IPS-NIHi11 (cell line): ENCODE measurements at regions not wholly inside any gene's neighbourhood (a gene's known extent, or its start where the extent isn't known, plus 50 kb on each side); places are given as distances from the start of the nearest gene placed in this dataset.
A peak's percentile ranks its signal among the peaks of the same experiment; 100 is the strongest.
"Not testable (repeated sequence)": the region's sequence is repeated elsewhere in the genome, so short reads cannot be mapped to it uniquely, and the experiment has no call there.

Experiments used
- DNase-seq: peaks from one replicate; pipeline ENCODE4 v3.0.0; 2012; ENCODE audit warnings: mixed read lengths, low spot score

DNA sequence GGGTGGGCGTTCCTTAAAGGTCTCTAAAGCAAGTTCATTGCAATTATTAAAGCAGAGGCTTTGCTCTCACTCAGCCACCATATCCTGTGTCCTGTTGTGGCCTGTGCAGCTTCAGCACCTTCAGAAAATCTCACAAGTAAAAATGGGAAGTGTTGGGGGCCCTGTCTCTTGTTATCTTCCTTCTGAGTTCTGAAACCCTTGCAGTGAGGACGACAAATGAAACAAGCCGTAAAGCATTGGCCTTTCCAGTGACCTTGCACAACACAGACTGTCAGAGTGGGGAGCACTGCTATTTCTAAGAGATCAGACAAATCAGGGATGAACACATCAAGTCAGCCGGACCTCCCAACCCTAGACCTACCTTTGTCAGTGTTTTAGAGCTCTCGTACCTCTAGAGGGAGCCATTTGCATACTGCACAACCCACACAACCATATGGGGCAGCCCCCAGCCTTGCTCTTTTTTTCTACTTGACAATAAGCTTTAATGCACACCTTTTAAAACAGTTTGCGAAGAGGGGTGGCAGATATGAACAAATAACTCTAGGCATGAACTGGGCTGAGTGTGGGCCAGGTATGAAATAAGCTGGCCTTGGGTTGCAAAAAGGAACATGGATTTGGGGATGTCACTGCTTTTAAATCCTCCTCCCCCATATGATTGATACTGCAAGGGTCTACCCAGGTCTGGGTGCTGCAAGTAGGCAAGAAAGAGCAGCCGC, 89.8 kb downstream of the KATNIP start:
- peak; percentile 77 for DNase-seq

- DNase-seq = peak; percentile 55
Observed at GRCh38 chr16:27640277-27640600, 90.3 kb downstream of the KATNIP start.

- peak; percentile 44 for DNase-seq
Observed at GRCh38 chr16:27641260-27641659, 91.3 kb downstream of the KATNIP start.

DNA sequence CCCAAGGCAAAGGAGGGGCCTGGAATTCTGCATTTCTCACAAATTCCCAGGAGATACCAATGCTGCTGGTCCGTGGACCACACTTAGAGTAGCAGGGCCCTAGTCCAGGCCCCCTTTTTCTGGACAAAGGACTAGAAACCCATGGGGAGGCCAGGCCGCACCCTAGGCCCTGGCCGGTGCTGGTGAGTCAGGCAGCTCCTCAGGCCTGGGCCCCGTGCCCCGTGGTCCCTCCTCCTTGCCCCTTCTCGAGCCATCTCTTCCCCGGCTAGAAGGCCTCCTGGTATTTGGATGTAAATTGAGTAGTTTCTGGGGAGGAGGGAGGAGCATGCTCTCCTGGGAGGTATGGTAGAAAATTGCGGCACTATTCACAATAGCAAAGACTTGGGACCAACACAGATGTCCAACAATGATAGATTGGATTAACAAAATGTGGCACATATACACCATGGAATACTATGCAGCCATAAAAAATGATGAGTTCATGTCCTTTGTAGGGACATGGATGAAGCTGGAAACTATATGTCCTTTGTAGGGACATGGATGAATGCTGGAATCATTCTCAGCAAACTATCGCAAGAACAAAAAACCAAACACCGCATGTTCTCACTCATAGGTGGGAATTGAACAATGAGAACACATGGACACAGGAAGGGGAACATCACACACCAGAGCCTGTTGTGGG, 91.9 kb downstream of the KATNIP start:
- not testable (repeated sequence) for DNase-seq

DNA sequence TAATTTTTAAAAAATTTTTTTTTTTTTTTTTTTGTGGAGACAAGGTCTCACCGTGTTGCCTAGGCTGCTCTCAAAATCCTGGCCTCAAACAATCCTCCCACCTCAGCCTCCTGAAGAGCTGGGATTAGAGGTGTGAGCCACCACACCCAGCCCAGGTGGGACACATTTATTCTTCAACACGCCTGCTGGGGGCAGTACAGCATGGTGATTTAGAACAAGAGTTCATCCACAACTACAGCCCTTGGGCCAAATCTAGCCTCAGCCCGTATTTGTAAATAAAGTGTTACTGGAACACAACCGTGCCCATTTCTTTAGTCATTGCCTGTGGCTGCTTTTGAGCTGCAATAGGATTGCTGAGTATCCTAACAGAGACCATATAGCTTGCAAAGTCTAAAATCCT, 92.8 kb downstream of the KATNIP start:
- peak; percentile 52 for DNase-seq

DNA sequence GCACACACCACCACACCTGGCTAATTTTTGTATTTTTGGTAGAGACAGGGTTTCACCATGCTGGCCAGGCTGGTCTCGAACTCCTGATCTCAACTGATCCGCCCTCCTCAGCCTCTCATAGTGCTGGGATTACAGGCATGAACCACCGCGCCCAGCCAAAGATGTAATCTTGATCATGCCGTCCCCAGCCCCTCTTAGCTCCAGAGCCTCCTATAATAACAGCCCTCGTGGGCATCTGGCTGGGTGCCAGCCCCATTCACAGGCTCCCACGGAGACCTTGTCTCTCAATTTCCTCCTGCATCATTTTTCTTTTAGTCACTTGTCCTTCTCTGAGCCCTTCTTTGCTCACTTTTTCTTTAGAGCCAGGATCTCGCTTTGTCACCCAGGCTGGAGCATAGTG, 94.2 kb downstream of the KATNIP start:
- DNase-seq = no peak

- no peak for DNase-seq
Observed at GRCh38 chr16:27645396-27645795, 95.5 kb downstream of the KATNIP start.

DNA sequence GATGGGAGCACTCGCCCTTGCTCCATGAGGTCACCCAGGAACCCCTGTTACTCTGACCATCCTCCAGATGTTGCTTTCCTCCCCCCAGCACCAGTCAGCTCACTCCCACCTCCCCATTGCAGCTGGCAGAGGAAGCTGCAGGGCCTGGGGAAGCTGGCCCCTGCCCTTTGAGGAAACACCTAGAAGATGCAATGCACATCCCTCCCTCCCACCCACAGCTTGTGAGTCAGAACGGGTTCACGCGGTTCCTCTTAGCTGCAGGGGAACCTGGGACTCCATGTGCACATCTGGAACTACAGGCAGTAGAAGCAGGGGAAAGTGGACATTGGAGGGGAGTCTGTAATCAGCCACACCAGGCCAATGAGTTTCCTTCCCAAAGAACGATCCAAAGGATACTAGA, 96.9 kb downstream of the KATNIP start:
- DNase-seq = no peak

DNA sequence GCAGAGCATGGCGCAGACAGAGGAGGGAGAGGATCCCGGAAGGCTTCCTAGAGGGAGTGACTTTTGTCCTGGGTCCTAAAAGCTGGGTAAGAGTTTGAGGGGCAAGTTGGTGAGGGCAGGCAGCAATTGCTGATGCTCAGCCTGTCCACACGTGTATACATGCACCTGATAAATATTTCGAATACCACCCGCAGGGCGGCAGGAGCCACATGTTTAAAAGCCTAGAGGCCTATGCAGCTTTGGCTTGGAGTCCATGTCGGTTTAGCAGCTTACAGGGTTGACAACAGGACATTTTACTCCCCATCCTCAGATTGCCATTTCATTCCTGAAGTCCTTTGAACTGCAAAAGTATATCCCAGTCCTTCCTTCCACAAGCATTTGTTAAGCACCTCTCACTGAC, 99.1 kb downstream of the KATNIP start:
- DNase-seq = no peak

DNA sequence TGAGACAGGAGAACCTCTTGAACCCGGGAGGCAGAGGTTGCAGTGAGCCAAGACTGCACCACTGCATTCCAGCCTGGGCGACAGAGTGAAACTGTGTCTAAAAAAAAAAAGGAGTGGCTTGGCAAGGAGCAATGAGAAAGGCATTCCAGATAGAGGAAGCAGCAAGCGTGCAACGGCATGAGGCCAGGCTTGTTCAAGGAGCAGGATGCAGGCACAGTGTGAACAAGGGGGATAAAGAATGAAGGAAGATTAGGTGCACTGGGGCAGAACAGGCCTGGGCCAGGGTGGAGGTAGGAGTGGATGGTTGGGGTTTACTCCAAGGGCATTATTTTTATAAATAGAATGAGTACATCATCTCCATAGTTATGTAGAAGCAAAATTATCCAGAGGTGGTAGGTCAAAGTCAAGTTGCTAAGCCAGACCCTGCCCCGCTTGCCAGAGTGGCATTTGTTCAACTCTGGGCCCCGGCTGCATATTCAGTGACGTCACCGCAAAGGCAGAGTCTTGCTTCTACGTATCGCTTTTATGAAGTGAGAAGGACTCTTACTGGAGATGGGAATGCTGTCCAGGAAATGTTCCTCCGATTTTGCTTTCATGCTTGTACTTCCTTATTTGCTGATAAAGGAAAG, 100.2 kb downstream of the KATNIP start:
- DNase-seq = no peak

DNA sequence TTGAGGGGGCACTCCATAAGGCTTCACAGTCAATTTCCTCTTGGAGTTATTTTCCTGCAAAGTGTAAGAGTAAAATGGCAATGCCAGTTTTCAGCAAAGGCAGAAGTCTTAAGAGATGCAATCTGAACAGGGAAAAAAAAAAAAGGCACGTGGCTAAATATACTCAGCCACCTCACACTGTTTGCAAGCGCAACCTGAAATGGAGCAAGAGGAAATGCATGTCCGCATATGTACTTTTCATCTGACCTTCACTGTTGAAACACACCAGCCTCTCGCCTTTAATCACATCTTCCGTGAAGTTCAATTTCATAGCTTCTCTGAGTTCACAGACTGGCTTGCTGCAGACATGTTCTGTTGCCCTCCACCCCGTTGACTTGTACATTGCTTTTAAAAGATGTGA, 101.4 kb downstream of the KATNIP start:
- no peak for DNase-seq

DNA sequence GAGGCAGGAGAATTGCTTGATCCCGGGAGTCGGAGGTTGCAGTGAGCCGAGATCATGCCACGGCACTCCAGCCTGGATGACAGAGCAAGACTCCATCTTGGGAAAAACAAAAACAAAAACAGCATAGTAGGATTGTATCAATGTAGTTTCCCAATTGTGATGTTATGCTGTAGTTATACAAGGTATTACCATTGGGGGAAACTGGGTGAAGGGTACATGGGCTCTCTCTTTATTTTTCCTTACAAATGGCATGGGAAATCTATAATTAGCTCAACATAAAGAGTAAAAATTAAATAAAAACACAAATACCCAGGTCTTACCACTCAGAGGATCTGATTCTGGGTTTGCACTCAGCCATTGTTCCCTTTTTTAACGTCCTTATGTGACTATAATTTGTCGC, 107.9 kb downstream of the KATNIP start:
- no peak for DNase-seq

GRCh38 chr16:27660507-27660906, 110.6 kb downstream of the KATNIP start:
- no peak for DNase-seq

- not testable (repeated sequence) for DNase-seq
Observed at GRCh38 chr16:27663235-27663634, 113.3 kb downstream of the KATNIP start.

DNA sequence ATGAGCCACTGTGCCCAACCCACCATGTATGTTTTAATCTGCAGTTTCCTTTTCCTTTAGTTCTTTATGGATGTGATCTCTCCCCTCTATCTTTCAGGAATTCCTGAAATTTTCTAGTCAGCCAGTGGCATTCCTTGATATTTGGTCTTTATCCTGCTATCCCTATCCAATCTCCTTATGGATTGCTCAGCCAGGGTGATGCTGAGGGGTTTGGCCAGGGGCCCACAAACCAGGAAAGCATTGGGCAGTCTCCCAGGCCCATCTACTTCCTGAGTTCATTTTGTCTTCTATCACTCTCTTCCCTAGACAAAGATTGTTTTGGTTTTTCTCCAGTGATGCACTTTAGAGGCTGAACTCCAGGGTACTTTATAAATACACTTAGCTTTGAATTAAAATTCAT, 115.9 kb downstream of the KATNIP start:
- DNase-seq = no peak

DNA sequence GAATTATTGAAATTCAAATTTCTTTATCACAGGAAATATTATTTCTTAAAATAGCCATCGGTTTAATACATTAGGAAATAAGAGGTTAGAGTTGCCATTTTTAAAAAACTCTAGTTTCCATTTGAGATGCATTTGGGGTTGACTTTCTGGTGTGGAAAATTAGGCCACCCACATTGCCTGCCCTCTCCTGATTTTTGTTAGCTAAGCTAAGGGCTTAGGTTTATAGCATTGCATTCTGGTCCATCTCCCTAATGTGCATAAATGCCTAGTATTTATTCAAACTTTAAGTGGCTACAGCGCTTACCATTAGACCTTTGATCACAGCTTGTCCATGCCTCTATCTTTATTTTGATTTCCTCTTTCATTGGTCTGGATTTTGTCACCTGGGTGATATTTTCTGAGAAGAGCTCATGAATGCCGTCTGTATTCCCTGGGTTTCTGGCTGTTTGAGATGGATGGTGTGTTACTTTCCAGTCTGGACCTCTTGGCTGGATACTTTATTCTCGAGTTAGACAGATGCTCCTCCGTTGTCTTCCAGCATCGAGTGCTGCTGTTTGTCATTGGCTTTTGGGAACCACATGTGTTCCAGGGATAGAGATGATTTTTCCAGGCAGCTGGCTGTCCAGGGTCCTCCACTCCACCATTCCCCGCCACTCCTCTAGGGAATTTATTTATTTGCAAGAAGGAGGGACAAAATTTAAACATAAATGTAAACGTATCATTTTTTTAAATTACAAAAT, 120.3 kb downstream of the KATNIP start:
- no peak for DNase-seq

- peak; percentile 20 for DNase-seq
Observed at GRCh38 chr16:27671410-27671809, 121.5 kb downstream of the KATNIP start.

DNA sequence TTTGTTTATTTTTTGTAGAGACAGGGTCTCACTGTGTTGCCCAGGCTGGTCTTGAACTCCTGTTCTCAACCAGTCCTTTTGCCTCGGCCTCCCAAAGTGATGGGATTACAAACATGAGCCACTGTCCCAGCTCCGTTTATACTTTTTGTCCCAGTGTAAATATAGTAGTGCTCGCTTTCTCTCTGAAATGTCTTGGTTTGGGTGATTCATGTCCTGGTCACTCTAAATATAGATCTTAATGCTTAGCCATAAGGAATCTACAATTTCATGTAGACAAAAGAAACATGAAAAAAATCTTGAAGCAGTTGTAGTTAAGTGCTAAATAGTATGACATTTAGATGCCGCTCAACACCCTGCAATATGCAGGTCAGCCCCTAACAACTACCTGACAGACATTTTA, 126.9 kb downstream of the KATNIP start:
- no peak for DNase-seq

- DNase-seq = no peak
Observed at GRCh38 chr16:27677263-27677662, 127.3 kb downstream of the KATNIP start.

- no peak for DNase-seq
Observed at GRCh38 chr16:27678955-27679354, 129.0 kb downstream of the KATNIP start.

DNA sequence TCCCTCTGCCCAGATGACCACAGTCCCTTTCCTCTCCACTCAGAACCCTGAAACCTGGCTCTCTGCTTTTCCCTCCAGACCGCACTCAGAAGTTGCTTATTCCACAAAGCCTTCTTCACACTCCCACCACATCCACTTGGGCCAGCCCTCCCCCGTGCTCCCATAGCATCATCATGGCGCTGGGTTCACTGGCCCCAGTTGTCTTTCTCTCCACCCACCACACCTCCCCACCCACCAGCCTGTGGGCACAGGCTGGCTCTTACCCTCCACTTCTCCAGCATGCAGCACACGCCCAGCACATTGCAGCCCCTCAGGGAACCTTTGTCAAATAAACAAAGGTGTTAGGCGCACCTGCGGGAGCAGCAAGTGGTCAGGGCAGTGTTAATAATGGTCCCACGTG, 130.0 kb downstream of the KATNIP start:
- no peak for DNase-seq

GRCh38 chr16:27681681-27682080, 131.7 kb downstream of the KATNIP start:
- no peak for DNase-seq

DNA sequence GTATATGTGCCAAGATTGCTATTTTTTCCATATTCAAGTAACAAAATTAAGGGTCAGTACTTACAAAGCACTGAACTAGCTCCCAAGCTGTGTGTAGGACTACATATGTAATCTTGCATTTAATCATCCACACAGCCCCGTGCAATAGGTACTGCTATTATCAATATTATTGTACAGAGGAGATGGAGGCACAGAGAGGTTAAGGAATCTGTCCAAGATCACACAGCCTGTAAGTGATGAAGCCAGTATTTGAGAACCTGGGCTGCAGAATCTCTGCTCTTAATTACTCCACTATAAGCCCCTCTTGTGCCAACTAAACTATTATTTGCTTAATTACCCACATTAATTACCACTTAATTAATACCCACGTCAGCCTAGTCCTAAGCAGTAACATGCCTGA, 134.1 kb downstream of the KATNIP start:
- no peak for DNase-seq
